Small intestine (tissue), 7 donors: ENCODE measurements at regions not wholly inside any gene's neighbourhood (a gene's known extent, or its start where the extent isn't known, plus 50 kb on each side); places are given as distances from the start of the nearest gene placed in this dataset.

Source experiments
- DNase-seq, 2 donors: peaks; one replicate each; pipeline versions ENCODE4 v3.0.0 to v3.0.0-alpha.2; 2013
- FAIRE-seq: peaks from 2 replicates; lab custom pipeline; 2012; peaks lifted over from hg19 to GRCh38; lab: Jason Lieb, UNC
- H3K27ac ChIP-seq, 3 donors: one replicate each; pipeline ENCODE4 v1.5.1; 2013; ENCODE audit warnings: low read length in 2 of 3, mild to moderate bottlenecking in 2 of 3, control low read depth in 1 of 3, inconsistent platforms in 1 of 3, low read depth in 1 of 3, moderate library complexity in 1 of 3
- H3K27me3 ChIP-seq, 3 donors: one replicate each; pipeline ENCODE4 v1.6.1; 2013; ENCODE audit warnings: low read length in 3 of 3, inconsistent platforms in 1 of 3; ENCODE audit not compliant: control insufficient read depth in 3 of 3, insufficient read depth in 3 of 3
- H3K36me3 ChIP-seq, 3 donors: one replicate each; pipeline ENCODE4 v1.6.1; 2013; ENCODE audit warnings: low read length in 3 of 3, inconsistent platforms in 1 of 3, low read depth in 1 of 3, mild to moderate bottlenecking in 1 of 3, moderate library complexity in 1 of 3; ENCODE audit not compliant: control insufficient read depth in 3 of 3, insufficient read depth in 2 of 3
- H3K4me1 ChIP-seq, 3 donors: one replicate each; pipeline ENCODE4 v1.6.1; 2013; ENCODE audit warnings: low read length in 2 of 3, inconsistent platforms in 1 of 3, low read depth in 1 of 3, mild to moderate bottlenecking in 1 of 3, moderate library complexity in 1 of 3; ENCODE audit not compliant: control insufficient read depth in 3 of 3, insufficient read depth in 2 of 3
- H3K4me3 ChIP-seq, 3 donors: one replicate each; pipeline ENCODE4 v1.5.1; 2013; ENCODE audit warnings: low read length in 3 of 3, control low read depth in 1 of 3, inconsistent platforms in 1 of 3, low read depth in 1 of 3, mild to moderate bottlenecking in 1 of 3, moderate library complexity in 1 of 3
- H3K9me3 ChIP-seq, 2 donors: one replicate each; pipeline ENCODE4 v1.6.1; 2013; ENCODE audit warnings: low read depth in 1 of 2, low read length in 1 of 2; ENCODE audit not compliant: control insufficient read depth in 2 of 2, insufficient read depth in 1 of 2
- WGBS, 3 donors: extraction: QIAGEN DNeasy Blood & Tissue Kit; methylation state at CpG; one replicate each; pipeline ENCODE4 v1.1.7; 2013; 5-methylcytosine and 5-hydroxymethylcytosine counted together
- donor health status: healthy with polysubstance abuse.
- donor health status: control.
- donor health status: control.
- donor health status: Bipolar disorder and iron deficiency.
- donor health status: healthy.

GRCh38 chr4:162522724-162523123 lies 358.9 kb upstream of the FSTL5 start:
- no peaks in the 10 kb centered on the region for H3K27me3 ChIP-seq
- H3K9me3 ChIP-seq: no peaks in the 10 kb centered on the region
- DNase-seq (no peak), FAIRE-seq (no peak)
- H3K27ac ChIP-seq: no peak overlapping the region
- WGBS, 3 donors: 31 to 79% (median 50%) methylated on average over 1 of the region's 1 CpG
- H3K4me3 ChIP-seq: no peak overlapping the region
- H3K36me3 ChIP-seq: no peaks in the 10 kb centered on the region
- H3K4me1 ChIP-seq: no peaks in the 10 kb centered on the region

GRCh38 chr4:162510937-162511336 lies 347.1 kb upstream of the FSTL5 start:
- Histone ChIP-seq H3K4me3 (no peak overlapping the region), H3K9me3 (no peaks in the 10 kb centered on the region), H3K36me3 (no peaks in the 10 kb centered on the region), H3K27me3 (peaks cover 0 to 3% (median 0%) of the 10 kb centered on the region in 3 donors), H3K27ac (no peak overlapping the region), H3K4me1 (no peaks in the 10 kb centered on the region)
- no peak for DNase-seq
- no peak for FAIRE-seq
- 79 to 86% (median 86%) methylated on average over 3 of the region's 3 CpGs for WGBS, 3 donors

GRCh38 chr4:162510115-162510514 lies 346.3 kb upstream of the FSTL5 start:
- FAIRE-seq (no peak), DNase-seq (peak in 1 of 2 donors; percentile 1)
- Histone ChIP-seq H3K27me3 (peaks cover 0 to 3% (median 0%) of the 10 kb centered on the region in 3 donors), H3K36me3 (no peaks in the 10 kb centered on the region), H3K4me1 (no peaks in the 10 kb centered on the region), H3K9me3 (no peaks in the 10 kb centered on the region), H3K27ac (no peak overlapping the region), H3K4me3 (no peak overlapping the region)
- WGBS, 3 donors: 86 to 89% (median 87%) methylated on average over 4 of the region's 4 CpGs

GRCh38 chr4:162509333-162509732 lies 345.5 kb upstream of the FSTL5 start:
- no peaks in the 10 kb centered on the region for H3K36me3 ChIP-seq
- FAIRE-seq (no peak), DNase-seq (no peak)
- H3K27me3 ChIP-seq: peaks cover 0 to 3% (median 0%) of the 10 kb centered on the region in 3 donors
- no peak overlapping the region for H3K27ac ChIP-seq
- WGBS, 3 donors: 88 to 96% (median 92%) methylated on average over 1 of the region's 1 CpG
- no peaks in the 10 kb centered on the region for H3K4me1 ChIP-seq
- H3K4me3 ChIP-seq: no peak overlapping the region
- H3K9me3 ChIP-seq: no peaks in the 10 kb centered on the region

GRCh38 chr4:162506253-162506652 lies 342.5 kb upstream of the FSTL5 start:
- Histone ChIP-seq H3K4me1 (no peaks in the 10 kb centered on the region), H3K36me3 (no peaks in the 10 kb centered on the region), H3K27ac (no peak overlapping the region), H3K27me3 (peaks cover 0 to 3% (median 0%) of the 10 kb centered on the region in 3 donors), H3K4me3 (no peak overlapping the region), H3K9me3 (no peaks in the 10 kb centered on the region)
- FAIRE-seq: no peak
- DNase-seq: no peak
- WGBS, 3 donors: 82 to 96% (median 91%) methylated on average over 2 of the region's 2 CpGs

- Histone ChIP-seq H3K9me3 (no peaks in the 10 kb centered on the region), H3K4me3 (no peak overlapping the region), H3K27ac (no peak overlapping the region), H3K36me3 (no peaks in the 10 kb centered on the region), H3K4me1 (no peaks in the 10 kb centered on the region), H3K27me3 (peaks cover 0 to 3% (median 0%) of the 10 kb centered on the region in 3 donors)
- FAIRE-seq: no peak
- 69 to 85% (median 76%) methylated on average over 4 of the region's 4 CpGs for WGBS, 3 donors
- DNase-seq: no peak
Observed at GRCh38 chr4:162503868-162504267, 340.1 kb upstream of the FSTL5 start.

- H3K4me1 ChIP-seq: no peaks in the 10 kb centered on the region
- no peak overlapping the region for H3K27ac ChIP-seq
- no peaks in the 10 kb centered on the region for H3K9me3 ChIP-seq
- DNase-seq (no peak), FAIRE-seq (no peak)
- H3K36me3 ChIP-seq: no peaks in the 10 kb centered on the region
- H3K4me3 ChIP-seq: no peak overlapping the region
- H3K27me3 ChIP-seq: peaks cover 0 to 6% (median 0%) of the 10 kb centered on the region in 3 donors
Observed at GRCh38 chr4:162502109-162502508, 338.3 kb upstream of the FSTL5 start.

- 71 to 85% (median 71%) methylated on average over 1 of the region's 1 CpG for WGBS, 3 donors
- Histone ChIP-seq H3K4me1 (no peaks in the 10 kb centered on the region), H3K27ac (no peak overlapping the region), H3K27me3 (peaks cover 0 to 3% (median 0%) of the 10 kb centered on the region in 3 donors), H3K36me3 (no peaks in the 10 kb centered on the region), H3K4me3 (no peak overlapping the region), H3K9me3 (no peaks in the 10 kb centered on the region)
- DNase-seq (no peak), FAIRE-seq (no peak)
Observed at GRCh38 chr4:162499478-162499877, 335.7 kb upstream of the FSTL5 start.

- 32 to 57% (median 40%) methylated on average over 2 of the region's 2 CpGs for WGBS, 3 donors
- no peak for FAIRE-seq
- H3K4me3 ChIP-seq: no peak overlapping the region
- H3K4me1 ChIP-seq: no peaks in the 10 kb centered on the region
- no peak overlapping the region for H3K27ac ChIP-seq
- no peak for DNase-seq
- no peaks in the 10 kb centered on the region for H3K36me3 ChIP-seq
- no peaks in the 10 kb centered on the region for H3K9me3 ChIP-seq
- H3K27me3 ChIP-seq: peaks cover 0 to 3% (median 0%) of the 10 kb centered on the region in 3 donors
Observed at GRCh38 chr4:162498168-162498567, 334.4 kb upstream of the FSTL5 start.
